ENCODE measurements at regions not wholly inside any gene's neighbourhood (a gene's known extent, or its start where the extent isn't known, plus 50 kb on each side); places are given as distances from the start of the nearest gene placed in this dataset.

DNA sequence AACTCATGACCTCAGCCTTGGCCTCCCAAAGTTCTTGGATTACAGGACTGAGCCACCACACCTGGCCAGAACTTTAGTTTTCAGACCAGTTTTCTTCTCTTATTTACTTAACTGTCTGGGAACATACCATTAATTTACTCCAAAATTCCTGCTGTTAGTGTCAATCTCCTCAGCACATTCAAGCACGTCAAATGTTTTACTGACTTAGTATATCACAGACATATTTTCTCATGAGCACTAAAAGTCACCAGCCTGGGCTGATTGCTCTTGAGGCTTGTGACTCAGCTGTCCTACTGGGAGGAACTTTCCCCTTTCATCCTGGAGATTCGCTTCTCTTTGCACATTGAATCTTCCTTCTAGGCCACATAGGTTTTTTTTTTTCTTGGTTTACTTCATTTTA, 109.6 kb downstream of the PCDH18 start:
- TF ChIP-seq, protein P1, sequence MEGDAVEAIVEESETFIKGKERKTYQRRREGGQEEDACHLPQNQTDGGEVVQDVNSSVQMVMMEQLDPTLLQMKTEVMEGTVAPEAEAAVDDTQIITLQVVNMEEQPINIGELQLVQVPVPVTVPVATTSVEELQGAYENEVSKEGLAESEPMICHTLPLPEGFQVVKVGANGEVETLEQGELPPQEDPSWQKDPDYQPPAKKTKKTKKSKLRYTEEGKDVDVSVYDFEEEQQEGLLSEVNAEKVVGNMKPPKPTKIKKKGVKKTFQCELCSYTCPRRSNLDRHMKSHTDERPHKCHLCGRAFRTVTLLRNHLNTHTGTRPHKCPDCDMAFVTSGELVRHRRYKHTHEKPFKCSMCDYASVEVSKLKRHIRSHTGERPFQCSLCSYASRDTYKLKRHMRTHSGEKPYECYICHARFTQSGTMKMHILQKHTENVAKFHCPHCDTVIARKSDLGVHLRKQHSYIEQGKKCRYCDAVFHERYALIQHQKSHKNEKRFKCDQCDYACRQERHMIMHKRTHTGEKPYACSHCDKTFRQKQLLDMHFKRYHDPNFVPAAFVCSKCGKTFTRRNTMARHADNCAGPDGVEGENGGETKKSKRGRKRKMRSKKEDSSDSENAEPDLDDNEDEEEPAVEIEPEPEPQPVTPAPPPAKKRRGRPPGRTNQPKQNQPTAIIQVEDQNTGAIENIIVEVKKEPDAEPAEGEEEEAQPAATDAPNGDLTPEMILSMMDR (IDR thresholded peaks at IDR 0.05) = no peak
- no peak for TF ChIP-seq POLR2A (IDR thresholded peaks at IDR 0.05)
